Heart left ventricle (tissue), 16 donors: ENCODE measurements at regions not wholly inside any gene's neighbourhood (a gene's known extent, or its start where the extent isn't known, plus 50 kb on each side); places are given as distances from the start of the nearest gene placed in this dataset.

Experiments used
- ATAC-seq, 4 donors: fragments of 200-7000 bp; cut with Tn5 transposase; one replicate each; pipeline ENCODE4 v1.9.1; 2020 to 2022; ENCODE audit warnings: moderate library complexity in 4 of 4, mild to moderate bottlenecking in 3 of 4, moderate number of reproducible peaks in 1 of 4
- DNase-seq, 5 donors: peaks; one replicate each; pipeline ENCODE4 v3.0.0-alpha.2; 2020
- H3K27ac ChIP-seq, 12 donors: fragments of 200-600 bp; sonication (generic) in 4 of 12; one replicate each; pipeline versions ENCODE4 v1.5.0 to v1.8.0; 2016 to 2022; ENCODE audit warnings: mild to moderate bottlenecking in 2 of 12
- H3K27me3 ChIP-seq, 9 donors: fragments of 200-600 bp; sonication (generic) in 2 of 9; one replicate each; pipeline versions ENCODE4 v1.5.1 to v1.8.0; 2016 to 2022; ENCODE audit warnings: mild to moderate bottlenecking in 3 of 9
- H3K36me3 ChIP-seq, 9 donors: fragments of 200-600 bp; sonication (generic) in 2 of 9; one replicate each; pipeline versions ENCODE4 v1.5.0 to v1.8.0; 2018 to 2022; ENCODE audit warnings: mild to moderate bottlenecking in 2 of 9
- H3K4me1 ChIP-seq, 12 donors: fragments of 200-600 bp; sonication (generic) in 4 of 12; one replicate each; pipeline versions ENCODE4 v1.5.0 to v1.8.0; 2016 to 2022; ENCODE audit warnings: mild to moderate bottlenecking in 3 of 12
- H3K4me3 ChIP-seq, 12 donors: fragments of 200-600 bp; sonication (generic) in 4 of 12; one replicate each; pipeline versions ENCODE4 v1.5.0 to v1.8.0; 2017 to 2022; ENCODE audit warnings: mild to moderate bottlenecking in 9 of 12, moderate library complexity in 4 of 12
- H3K9me3 ChIP-seq, 12 donors: fragments of 200-600 bp; sonication (generic) in 4 of 12; one replicate each; pipeline versions ENCODE4 v1.5.0 to v1.8.0; 2016 to 2022; ENCODE audit warnings: mild to moderate bottlenecking in 1 of 12
- POLR2A ChIP-seq, 2 donors: fragments of 450-650 bp; IDR thresholded peaks; one replicate each; pipeline ENCODE4 v1.6.1; 2017; ENCODE audit warnings: antibody characterized with exemption in 2 of 2, mild to moderate bottlenecking in 2 of 2, moderate library complexity in 2 of 2
- WGBS, 4 donors: extraction: QIAGEN DNeasy Blood & Tissue Kit in 2 of 4; methylation state at CpG; one replicate each; pipeline versions ENCODE4 v1.1.5 to v1.1.7; 2013 to 2018; 5-methylcytosine and 5-hydroxymethylcytosine counted together
- intact Hi-C, 10 donors: fragments of 100-400 bp; cut with DNase I; formaldehyde crosslinking; loops; one replicate each; pipeline versions ENCODE4 v1.11.1 to v1.14.2; 2022
- TF ChIP-seq, protein P1 (sequence below), 12 donors: fragments of 200-600 bp; sonication (generic) in 4 of 12; IDR thresholded peaks; one replicate each; pipeline versions ENCODE4 v1.5.0 to v1.8.0; 2018 to 2022; ENCODE audit warnings: antibody characterized with exemption in 12 of 12, mild to moderate bottlenecking in 5 of 12
- donor health status: ischemic (EF 13 %, LVEDD 7.1; RV severe dilation, severe dysfunction).
- donor health status: healthy with polysubstance abuse.
- donor health status: DM: no; HTN: yes; CAD: no.
- donor health status: DM: no; HTN: no; CAD: no.
- donor health status: ischemic (EF 25% LVEDD 6.9; RV normal size, moderate dysfunction).
- donor health status: ischemic (EF 25% LVEDD 5.7; RV mildly dilated, moderate dysfunction).
- donor health status: healthy.
- donor health status: DM: yes; HTN: yes; CAD: no.
- donor health status: ischemic (EF 35%, LVEDD 5.7; RV mildly dilated, moderate dysfunction).
- donor health status: nonischemic (EF 11% LVEDD 7.7; RV severe dilation, severe dysfunction).
- donor health status: DM: yes; HTN: yes; CAD: no.
- donor health status: PGD.
- donor health status: ischemic (EF 29% LVEDD 5.4; RV normal size, mild dysfunction).
- donor health status: nonischemic (EF 23%, LVEDD 6.1; RV moderate dilation, normal function).

DNA sequence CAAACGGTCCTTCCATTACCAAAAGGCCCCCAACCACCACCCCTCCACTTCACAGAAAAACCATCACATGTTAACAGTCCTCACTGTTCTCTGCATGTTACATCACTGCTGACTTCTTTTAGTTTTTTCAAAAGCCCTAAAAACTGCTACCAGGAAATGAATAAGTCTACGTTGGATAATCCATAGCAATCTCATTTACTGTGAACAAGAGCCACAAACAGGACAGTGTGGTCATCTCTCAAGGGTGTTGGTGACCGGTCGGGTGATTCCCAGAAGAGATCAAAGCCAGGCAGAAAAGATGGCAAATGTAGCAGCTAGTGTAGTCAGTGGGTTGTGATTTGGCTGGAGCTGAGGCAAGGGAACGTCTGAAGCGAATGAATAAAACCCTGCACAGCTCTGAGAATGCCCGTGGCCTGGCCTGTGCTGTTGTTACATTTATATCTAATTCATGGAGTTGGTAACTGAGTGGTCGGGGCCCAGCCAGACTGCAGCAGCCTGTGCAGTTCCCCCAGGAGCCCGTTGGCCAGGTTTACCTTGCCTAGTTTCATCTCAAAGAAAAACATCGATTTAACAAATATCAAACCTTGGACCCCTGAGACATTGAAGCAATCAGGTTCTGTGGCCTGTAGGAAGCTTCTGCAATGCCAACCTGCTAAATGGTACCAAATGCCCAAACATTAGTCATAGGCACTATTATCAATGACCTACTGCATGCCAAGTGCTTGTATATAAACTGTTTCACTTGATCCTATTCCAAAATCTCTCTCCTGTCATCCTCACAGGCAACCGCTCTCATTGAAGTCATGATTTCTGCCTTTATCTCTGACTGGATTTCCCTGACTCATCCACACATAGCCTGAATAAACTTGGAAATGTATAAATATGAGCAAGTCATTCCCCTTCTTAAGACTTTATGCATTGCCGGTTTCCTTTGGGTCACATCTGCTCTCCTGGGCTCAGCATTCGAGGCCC lies 153.8 kb upstream of the SERP2 start:
- Histone ChIP-seq H3K27me3 (no peaks in the 10 kb centered on the region), H3K4me3 (no peak overlapping the region), H3K4me1 (peaks cover 0 to 50% (median 17%) of the 10 kb centered on the region in 12 donors), H3K9me3 (no peaks in the 10 kb centered on the region), H3K27ac (peak overlapping the region in 11 of 12 donors; percentile 34 to 82 (median 57)), H3K36me3 (no peaks in the 10 kb centered on the region)
- DNase-seq (no peak), ATAC-seq (peak in 2 of 4 donors; percentile 39 to 41)
- no peak for TF ChIP-seq POLR2A (IDR thresholded peaks at IDR 0.05)
- TF ChIP-seq, protein P1, sequence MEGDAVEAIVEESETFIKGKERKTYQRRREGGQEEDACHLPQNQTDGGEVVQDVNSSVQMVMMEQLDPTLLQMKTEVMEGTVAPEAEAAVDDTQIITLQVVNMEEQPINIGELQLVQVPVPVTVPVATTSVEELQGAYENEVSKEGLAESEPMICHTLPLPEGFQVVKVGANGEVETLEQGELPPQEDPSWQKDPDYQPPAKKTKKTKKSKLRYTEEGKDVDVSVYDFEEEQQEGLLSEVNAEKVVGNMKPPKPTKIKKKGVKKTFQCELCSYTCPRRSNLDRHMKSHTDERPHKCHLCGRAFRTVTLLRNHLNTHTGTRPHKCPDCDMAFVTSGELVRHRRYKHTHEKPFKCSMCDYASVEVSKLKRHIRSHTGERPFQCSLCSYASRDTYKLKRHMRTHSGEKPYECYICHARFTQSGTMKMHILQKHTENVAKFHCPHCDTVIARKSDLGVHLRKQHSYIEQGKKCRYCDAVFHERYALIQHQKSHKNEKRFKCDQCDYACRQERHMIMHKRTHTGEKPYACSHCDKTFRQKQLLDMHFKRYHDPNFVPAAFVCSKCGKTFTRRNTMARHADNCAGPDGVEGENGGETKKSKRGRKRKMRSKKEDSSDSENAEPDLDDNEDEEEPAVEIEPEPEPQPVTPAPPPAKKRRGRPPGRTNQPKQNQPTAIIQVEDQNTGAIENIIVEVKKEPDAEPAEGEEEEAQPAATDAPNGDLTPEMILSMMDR (IDR thresholded peaks at IDR 0.05) = no peak
- intact Hi-C loops = no loop called here
- WGBS, 4 donors = 82 to 88% (median 85%) methylated on average over 12 to 13 of the region's 13 CpGs

DNA sequence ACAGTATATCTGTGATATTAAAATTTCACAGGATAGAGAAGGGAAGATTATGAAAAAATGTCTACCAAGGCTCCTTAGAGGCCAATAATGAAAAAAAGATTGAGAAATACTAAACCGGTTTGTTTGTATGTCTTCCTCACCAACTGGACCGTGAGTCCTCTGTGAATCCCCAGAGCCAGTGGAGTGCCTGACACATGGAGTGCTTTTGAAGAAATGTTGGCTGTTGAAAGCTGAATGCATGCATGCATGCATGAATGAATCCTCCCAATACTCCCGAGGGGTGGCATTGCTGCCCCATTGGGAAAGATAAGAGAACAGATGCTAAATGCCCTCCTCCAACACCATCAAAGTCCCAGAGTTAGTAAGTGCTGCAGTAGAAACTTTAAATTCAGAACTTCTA lies 152.7 kb upstream of the SERP2 start:
- WGBS, 4 donors = 65 to 79% (median 72%) methylated on average over 3 of the region's 3 CpGs
- Histone ChIP-seq H3K27ac (peak overlapping the region in 3 of 12 donors; percentile 15 to 74 (median 65)), H3K36me3 (no peaks in the 10 kb centered on the region), H3K9me3 (no peaks in the 10 kb centered on the region), H3K4me1 (peaks cover 0 to 59% (median 22%) of the 10 kb centered on the region in 12 donors), H3K27me3 (no peaks in the 10 kb centered on the region), H3K4me3 (no peak overlapping the region)
- no peak for TF ChIP-seq POLR2A (IDR thresholded peaks at IDR 0.05)
- TF ChIP-seq, protein P1 (IDR thresholded peaks at IDR 0.05) = no peak
- intact Hi-C loops = no loop called here
- ATAC-seq (no peak), DNase-seq (no peak)

DNA sequence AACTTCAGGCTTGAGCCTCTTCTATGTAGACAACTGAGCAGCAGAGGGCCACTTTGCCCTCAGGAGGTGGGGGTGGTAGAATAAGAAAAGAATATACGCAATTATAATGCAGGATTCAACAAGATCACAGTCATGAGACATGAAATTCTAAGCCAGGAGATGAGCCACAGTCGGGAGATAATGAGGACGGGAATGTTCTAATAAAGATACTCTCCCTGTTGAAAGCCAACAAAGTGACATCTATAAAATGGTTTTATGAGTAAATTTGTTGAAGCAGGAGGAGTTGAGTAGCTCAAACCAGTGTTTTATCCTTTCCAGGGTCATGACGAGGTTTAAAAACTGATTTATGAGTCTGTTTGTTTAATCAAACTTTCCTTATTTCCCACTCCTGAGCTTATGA lies 152.0 kb upstream of the SERP2 start:
- ATAC-seq = no peak
- 87 to 95% (median 89%) methylated on average over 4 of the region's 4 CpGs for WGBS, 4 donors
- peaks cover 0 to 59% (median 22%) of the 10 kb centered on the region in 12 donors for H3K4me1 ChIP-seq

More for the DNA sequence above, 152.0 kb upstream of the SERP2 start:
- DNase-seq = no peak
- H3K9me3 ChIP-seq = no peaks in the 10 kb centered on the region
- peak overlapping the region in 1 of 12 donors; percentile 65 for H3K27ac ChIP-seq
- TF ChIP-seq, protein P1 (IDR thresholded peaks at IDR 0.05) = no peak
- no peak for TF ChIP-seq POLR2A (IDR thresholded peaks at IDR 0.05)
- no peaks in the 10 kb centered on the region for H3K36me3 ChIP-seq
- H3K27me3 ChIP-seq = no peaks in the 10 kb centered on the region
- intact Hi-C loops = no loop called here
- no peak overlapping the region for H3K4me3 ChIP-seq
